Progenitor cell of endocrine pancreas (in vitro differentiated cells): ENCODE measurements at regions not wholly inside any gene's neighbourhood (a gene's known extent, or its start where the extent isn't known, plus 50 kb on each side); places are given as distances from the start of the nearest gene placed in this dataset.
"Not testable (repeated sequence)": the region's sequence is repeated elsewhere in the genome, so short reads cannot be mapped to it uniquely, and the experiment has no call there.

Experiments used
- DNase-seq: peaks from one replicate; pipeline ENCODE4 v3.0.0; 2021; ENCODE audit warnings: low spot score; ENCODE audit not compliant: unreplicated experiment
- H3K27ac Mint-ChIP-seq: 2 replicates; pipeline ENCODE4 v1.8.0; 2021; ENCODE audit warnings: mild to moderate bottlenecking, moderate library complexity, mixed read lengths
- H3K27me3 Mint-ChIP-seq: 2 replicates; pipeline ENCODE4 v1.8.0; 2021; ENCODE audit warnings: mixed read lengths
- H3K36me3 Mint-ChIP-seq: 2 replicates; pipeline ENCODE4 v1.8.0; 2022; ENCODE audit warnings: mixed read lengths; ENCODE audit not compliant: insufficient read depth
- H3K4me1 Mint-ChIP-seq: 2 replicates; pipeline ENCODE4 v1.8.0; 2021; ENCODE audit warnings: low read depth, mixed read lengths
- H3K4me3 Mint-ChIP-seq: 2 replicates; pipeline ENCODE4 v1.8.0; 2021; ENCODE audit warnings: low read depth, mild to moderate bottlenecking, moderate library complexity, mixed read lengths
- H3K9me3 Mint-ChIP-seq: 2 replicates; pipeline ENCODE4 v1.8.0; 2021; ENCODE audit warnings: low read depth, mixed read lengths
- CTCF ChIP-seq: fragments of 200-600 bp; sonication (generic); IDR thresholded peaks from one replicate; pipeline ENCODE4 v1.5.0; 2021; ENCODE audit warnings: antibody characterized with exemption, mild to moderate bottlenecking; ENCODE audit not compliant: unreplicated experiment

- Mint-ChIP-seq H3K4me1 (no peaks in the 10 kb centered on the region), H3K27ac (no peak overlapping the region), H3K36me3 (peaks cover 2% of the 10 kb centered on the region), H3K9me3 (peaks cover 32% of the 10 kb centered on the region), H3K4me3 (no peak overlapping the region), H3K27me3 (no peaks in the 10 kb centered on the region)
- no peak for TF ChIP-seq CTCF
- no peak for DNase-seq
Observed at GRCh38 chr9:99650187-99650874, 171.4 kb upstream of the NR4A3 start.

- no peak for TF ChIP-seq CTCF
Observed at GRCh38 chr9:99660191-99660636, 161.5 kb upstream of the NR4A3 start.

GRCh38 chr9:99663297-99663696 is 158.4 kb upstream of the NR4A3 start:
- H3K27ac Mint-ChIP-seq: no peak overlapping the region
- no peaks in the 10 kb centered on the region for H3K9me3 Mint-ChIP-seq
- H3K27me3 Mint-ChIP-seq: no peaks in the 10 kb centered on the region
- no peak overlapping the region for H3K4me3 Mint-ChIP-seq
- no peak for TF ChIP-seq CTCF
- peaks cover 7% of the 10 kb centered on the region for H3K4me1 Mint-ChIP-seq
- no peaks in the 10 kb centered on the region for H3K36me3 Mint-ChIP-seq
- no peak for DNase-seq

More at GRCh38 chr9:99660191-99660636, 161.5 kb upstream of the NR4A3 start:
- Mint-ChIP-seq H3K4me1 (peaks cover 7% of the 10 kb centered on the region), H3K36me3 (no peaks in the 10 kb centered on the region), H3K9me3 (no peaks in the 10 kb centered on the region), H3K27me3 (no peaks in the 10 kb centered on the region), H3K27ac (no peak overlapping the region), H3K4me3 (no peak overlapping the region)
- no peak for DNase-seq

- Mint-ChIP-seq H3K27me3 (no peaks in the 10 kb centered on the region), H3K4me3 (no peak overlapping the region), H3K9me3 (no peaks in the 10 kb centered on the region), H3K27ac (no peak overlapping the region), H3K36me3 (no peaks in the 10 kb centered on the region), H3K4me1 (peaks cover 3% of the 10 kb centered on the region)
- DNase-seq: no peak
- TF ChIP-seq CTCF: no peak
Observed at GRCh38 chr9:99663856-99664255, 157.8 kb upstream of the NR4A3 start.

GRCh38 chr9:99666571-99666970 is 155.1 kb upstream of the NR4A3 start:
- DNase-seq: no peak
- no peak for TF ChIP-seq CTCF
- Mint-ChIP-seq H3K4me3 (no peak overlapping the region), H3K36me3 (no peaks in the 10 kb centered on the region), H3K27ac (no peak overlapping the region), H3K27me3 (no peaks in the 10 kb centered on the region), H3K9me3 (no peaks in the 10 kb centered on the region), H3K4me1 (no peaks in the 10 kb centered on the region)

GRCh38 chr9:99670886-99671285 is 150.8 kb upstream of the NR4A3 start:
- H3K27ac Mint-ChIP-seq, H3K4me1 Mint-ChIP-seq, H3K4me3 Mint-ChIP-seq, H3K36me3 Mint-ChIP-seq, H3K9me3 Mint-ChIP-seq, DNase-seq, H3K27me3 Mint-ChIP-seq: not testable (repeated sequence)
